ENCODE measurements at regions not wholly inside any gene's neighbourhood (a gene's known extent, or its start where the extent isn't known, plus 50 kb on each side); places are given as distances from the start of the nearest gene placed in this dataset.

- TF ChIP-seq ISL1 (CRISPR knock-in tag; IDR thresholded peaks at IDR 0.05) = no peak
- no peak for TF ChIP-seq RARB (CRISPR knock-in tag; IDR thresholded peaks at IDR 0.05)
- no peak for TF ChIP-seq TOX (CRISPR knock-in tag; IDR thresholded peaks at IDR 0.05; ENCODE audit: borderline replicate concordance)
- no peak for TF ChIP-seq BACH2 (CRISPR knock-in tag; IDR thresholded peaks at IDR 0.05; ENCODE audit: borderline replicate concordance)
- no peak for TF ChIP-seq CSRNP3 (CRISPR knock-in tag; IDR thresholded peaks at IDR 0.05)
- TF ChIP-seq ZFP3 (CRISPR knock-in tag; IDR thresholded peaks at IDR 0.05) = no peak
- TF ChIP-seq CREB5 (CRISPR knock-in tag; IDR thresholded peaks at IDR 0.05; ENCODE audit: low read depth) = no peak
- no peak for TF ChIP-seq GLIS3 (CRISPR knock-in tag; IDR thresholded peaks at IDR 0.05)
- TF ChIP-seq, protein P1, sequence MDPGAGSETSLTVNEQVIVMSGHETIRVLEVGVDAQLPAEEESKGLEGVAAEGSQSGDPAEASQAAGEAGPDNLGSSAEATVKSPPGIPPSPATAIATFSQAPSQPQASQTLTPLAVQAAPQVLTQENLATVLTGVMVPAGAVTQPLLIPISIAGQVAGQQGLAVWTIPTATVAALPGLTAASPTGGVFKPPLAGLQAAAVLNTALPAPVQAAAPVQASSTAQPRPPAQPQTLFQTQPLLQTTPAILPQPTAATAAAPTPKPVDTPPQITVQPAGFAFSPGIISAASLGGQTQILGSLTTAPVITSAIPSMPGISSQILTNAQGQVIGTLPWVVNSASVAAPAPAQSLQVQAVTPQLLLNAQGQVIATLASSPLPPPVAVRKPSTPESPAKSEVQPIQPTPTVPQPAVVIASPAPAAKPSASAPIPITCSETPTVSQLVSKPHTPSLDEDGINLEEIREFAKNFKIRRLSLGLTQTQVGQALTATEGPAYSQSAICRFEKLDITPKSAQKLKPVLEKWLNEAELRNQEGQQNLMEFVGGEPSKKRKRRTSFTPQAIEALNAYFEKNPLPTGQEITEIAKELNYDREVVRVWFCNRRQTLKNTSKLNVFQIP (CRISPR knock-in tag; IDR thresholded peaks at IDR 0.05; ENCODE audit: borderline replicate concordance, low read depth) = no peak
- TF ChIP-seq ZNF70 (CRISPR knock-in tag; IDR thresholded peaks at IDR 0.05) = no peak
- no peak for ATAC-seq
Observed at GRCh38 chr20:48425817-48426612, 401.8 kb downstream of the PREX1 start.

GRCh38 chr20:48425321-48425720 lies 402.5 kb downstream of the PREX1 start:
- TF ChIP-seq ZC3H10 (CRISPR knock-in tag; IDR thresholded peaks at IDR 0.05) (no peak), ZFP3 (CRISPR knock-in tag; IDR thresholded peaks at IDR 0.05) (no peak), ISL1 (CRISPR knock-in tag; IDR thresholded peaks at IDR 0.05) (no peak), ESRRG (CRISPR knock-in tag; IDR thresholded peaks at IDR 0.05) (no peak), PATZ1 (CRISPR knock-in tag; IDR thresholded peaks at IDR 0.05; ENCODE audit: borderline replicate concordance) (no peak), CSRNP3 (CRISPR knock-in tag; IDR thresholded peaks at IDR 0.05) (no peak), ZNF70 (CRISPR knock-in tag; IDR thresholded peaks at IDR 0.05) (no peak), ZNF565 (CRISPR knock-in tag; conservative IDR thresholded peaks at IDR 0.05; ENCODE audit: low read depth) (no peak), BACH2 (CRISPR knock-in tag; IDR thresholded peaks at IDR 0.05; ENCODE audit: borderline replicate concordance) (no peak), ZFP30 (CRISPR knock-in tag; IDR thresholded peaks at IDR 0.05) (no peak), ARNTL (CRISPR knock-in tag; IDR thresholded peaks at IDR 0.05; ENCODE audit: borderline replicate concordance, low read depth) (no peak), RARB (CRISPR knock-in tag; IDR thresholded peaks at IDR 0.05) (no peak), TSHZ2 (CRISPR knock-in tag; IDR thresholded peaks at IDR 0.05) (no peak), SNAI2 (CRISPR knock-in tag; IDR thresholded peaks at IDR 0.05) (no peak)
- TF ChIP-seq, protein P1 (CRISPR knock-in tag; IDR thresholded peaks at IDR 0.05; ENCODE audit: borderline replicate concordance, low read depth) = no peak

More at GRCh38 chr20:48425321-48425720, 402.5 kb downstream of the PREX1 start:
- ATAC-seq = no peak

Data from SK-N-SH treated with all-trans-retinoic acid at 6 μM for 48 hours (cell line).